Germinal center (tissue), 1 donor: ENCODE measurements at regions not wholly inside any gene's neighbourhood (a gene's known extent, or its start where the extent isn't known, plus 50 kb on each side); places are given as distances from the start of the nearest gene placed in this dataset.
A peak's percentile ranks its signal among the peaks of the same experiment; 100 is the strongest.

Experiments used
- DNase-seq: peaks from one replicate; pipeline ENCODE4 v3.0.0; 2012; ENCODE audit warnings: mixed read lengths, low spot score

DNA sequence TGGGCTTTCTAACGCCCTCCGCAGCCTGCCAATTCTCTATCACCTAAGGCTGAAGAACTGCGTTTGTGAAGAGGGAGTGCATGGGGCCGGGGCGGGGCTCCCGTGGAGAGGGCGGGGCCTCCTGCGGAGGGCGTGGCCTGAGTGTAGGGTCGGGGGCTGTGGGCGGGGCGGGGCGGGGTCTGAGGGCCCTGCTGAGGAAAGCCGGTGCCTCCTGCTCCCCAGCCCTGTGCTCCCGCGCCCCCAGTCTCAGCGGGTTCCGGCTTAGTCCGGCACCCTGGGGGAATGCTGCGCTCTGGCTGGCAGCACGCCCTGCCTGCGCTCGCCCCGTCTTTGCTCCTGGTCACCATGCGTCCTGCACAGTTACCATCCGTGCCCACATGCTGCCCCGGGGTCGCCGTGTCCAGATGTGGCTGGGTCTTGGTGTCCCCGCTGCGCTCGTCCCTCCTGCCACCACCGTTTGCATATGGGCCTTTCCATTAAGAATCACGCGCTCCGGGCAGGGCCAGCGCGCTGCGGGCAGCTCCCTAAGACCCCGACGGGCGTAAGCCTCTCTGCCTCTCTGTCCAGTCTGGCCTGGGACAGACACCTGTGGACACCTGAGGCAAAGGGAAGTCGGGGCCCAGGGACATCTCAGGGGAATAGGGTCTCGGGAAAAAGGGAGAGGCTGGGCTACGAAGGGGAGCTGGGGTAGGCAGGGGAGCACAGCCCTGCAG is 144.0 kb upstream of the RET start:
- peak; percentile 29 for DNase-seq

DNA sequence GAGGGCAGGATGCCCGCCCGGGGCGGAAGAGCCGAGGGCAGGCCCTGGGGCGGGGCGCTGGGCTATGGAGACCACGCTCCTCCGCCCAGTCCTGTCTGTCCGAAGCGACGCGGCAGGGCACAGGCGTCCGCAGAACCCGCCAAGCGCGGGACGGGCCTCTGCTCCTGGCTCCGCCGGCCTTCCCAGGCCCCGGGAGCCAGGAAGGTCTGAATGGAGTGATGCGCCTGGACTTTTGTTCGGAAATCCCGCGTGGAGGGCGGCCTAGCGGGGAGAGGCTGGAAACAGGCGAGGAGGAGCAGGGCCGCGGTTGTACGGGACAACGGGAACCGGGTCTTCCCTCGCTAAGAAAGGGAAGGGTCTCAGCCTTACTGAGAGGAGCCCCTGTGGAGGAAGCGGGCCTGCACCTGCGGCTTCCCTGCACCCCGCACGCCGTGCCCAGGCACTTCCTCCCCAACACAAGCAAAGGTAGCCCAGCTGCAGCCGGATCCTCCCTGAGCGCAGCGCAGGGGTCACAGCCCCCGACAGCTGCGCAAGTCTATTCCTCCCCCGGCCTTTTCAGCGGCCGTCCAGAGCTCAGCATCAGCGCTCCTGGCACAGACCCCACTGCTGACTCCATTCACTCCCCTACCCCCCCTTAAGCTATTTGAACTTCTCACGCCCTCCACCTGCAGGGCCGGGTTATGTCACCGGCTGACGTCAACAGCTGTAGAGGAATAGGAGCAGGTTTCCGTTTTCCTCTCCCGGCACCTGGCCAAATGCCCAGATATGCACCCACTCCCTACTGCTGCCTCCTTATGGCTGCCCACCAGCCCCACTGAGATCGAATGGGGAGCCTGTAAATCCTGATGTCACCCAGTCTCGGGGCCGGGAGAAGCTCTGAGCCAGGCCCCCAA is 143.2 kb upstream of the RET start:
- DNase-seq: no peak

DNA sequence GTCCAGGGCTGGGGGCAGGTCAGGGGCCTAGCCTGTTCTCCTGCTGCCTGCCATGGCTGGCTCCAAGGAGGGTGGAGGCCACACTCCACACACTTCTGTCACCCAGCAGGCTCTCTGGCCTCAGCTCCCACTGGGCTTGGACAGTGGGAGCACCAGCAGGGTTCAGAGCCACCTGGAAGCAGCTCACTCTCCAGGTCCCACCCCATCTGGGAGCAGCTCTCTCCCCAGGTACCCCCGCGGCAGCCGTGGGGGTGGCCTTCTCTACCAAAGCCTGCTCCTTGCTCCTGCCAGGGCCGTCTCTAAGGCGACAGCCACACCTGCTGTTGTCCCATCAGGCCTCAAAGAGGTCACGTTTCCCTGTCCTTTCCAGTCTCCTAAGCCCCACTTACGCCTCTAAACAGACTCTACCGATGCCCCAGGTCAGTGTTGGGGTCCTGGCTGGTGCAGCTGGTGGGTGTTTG is 142.5 kb upstream of the RET start:
- DNase-seq: no peak

DNA sequence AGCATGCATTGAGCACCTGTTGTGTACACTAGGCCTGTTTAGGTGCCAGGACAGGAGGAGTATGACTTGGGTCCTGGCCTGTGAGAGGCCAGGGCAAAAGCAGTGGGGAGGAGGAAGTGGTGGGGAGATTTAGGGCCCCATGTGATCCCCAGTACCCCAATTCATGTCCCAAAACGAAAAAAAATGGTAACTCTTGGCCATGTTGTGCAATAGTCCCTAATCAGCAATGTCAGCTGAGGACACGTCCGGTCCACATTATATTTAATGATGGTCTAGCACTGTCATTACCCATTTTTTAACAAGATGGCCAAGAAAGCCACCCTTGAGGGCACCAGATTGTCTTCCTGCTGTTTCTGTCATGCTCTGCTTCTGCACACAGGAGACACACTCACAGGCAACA is 142.0 kb upstream of the RET start:
- DNase-seq: no peak

DNA sequence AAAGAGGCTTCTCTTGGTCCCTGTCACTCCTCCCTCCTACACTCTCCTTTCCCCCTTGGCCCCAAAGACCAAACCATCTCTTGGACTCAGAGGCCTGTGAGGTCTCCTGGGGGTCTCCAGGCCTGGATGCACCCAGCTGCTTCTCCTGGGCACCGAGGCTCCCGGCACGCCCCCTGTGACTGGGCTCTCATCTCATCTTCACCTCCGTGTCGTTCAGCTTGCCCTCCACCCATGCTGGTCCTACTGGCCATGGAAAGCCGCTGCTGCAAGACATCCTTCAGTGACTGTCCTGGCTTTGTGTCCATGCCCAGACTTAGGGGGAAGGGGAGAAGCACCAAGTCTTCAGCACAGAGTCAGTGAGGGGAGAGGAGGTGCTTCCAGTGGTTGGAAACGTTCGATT is 141.4 kb upstream of the RET start:
- no peak for DNase-seq

DNA sequence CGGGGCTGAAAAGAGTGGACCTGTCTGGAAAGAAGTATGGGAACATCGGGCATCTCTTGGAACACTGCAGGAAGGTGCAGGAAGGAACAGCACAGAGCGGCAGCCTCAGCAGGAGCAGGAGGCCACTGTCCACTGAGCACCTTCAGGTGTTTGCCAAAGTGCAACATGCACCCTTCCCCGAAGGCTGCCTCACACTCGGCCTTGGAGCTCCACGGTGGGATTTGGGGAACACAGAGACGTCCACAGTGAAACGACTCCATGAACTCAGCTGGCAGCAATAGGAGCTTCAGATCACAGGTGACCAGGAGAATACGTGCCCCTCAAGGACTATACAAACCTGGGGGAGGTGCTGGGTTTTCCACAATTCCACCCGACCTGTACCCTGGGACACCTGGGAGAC is 140.3 kb upstream of the RET start:
- no peak for DNase-seq

DNA sequence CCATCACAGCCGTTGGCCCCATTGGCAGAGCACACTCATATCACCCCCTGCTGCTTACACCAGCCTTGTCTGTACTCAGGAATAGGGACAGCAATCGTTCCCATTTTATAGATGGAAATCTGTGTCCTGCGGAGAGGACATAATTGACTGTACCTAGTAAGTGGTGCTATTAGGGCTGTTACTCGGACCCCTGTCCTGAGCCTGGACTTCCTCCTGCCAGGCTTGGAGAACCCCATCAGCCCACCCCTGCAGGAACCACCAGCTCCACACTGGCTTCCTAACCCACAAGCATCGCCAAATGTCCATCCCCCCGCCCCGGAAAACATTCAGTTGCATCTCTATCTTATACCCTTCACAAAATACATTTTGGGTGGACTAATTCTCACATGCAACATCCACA is 139.8 kb upstream of the RET start:
- no peak for DNase-seq

DNA sequence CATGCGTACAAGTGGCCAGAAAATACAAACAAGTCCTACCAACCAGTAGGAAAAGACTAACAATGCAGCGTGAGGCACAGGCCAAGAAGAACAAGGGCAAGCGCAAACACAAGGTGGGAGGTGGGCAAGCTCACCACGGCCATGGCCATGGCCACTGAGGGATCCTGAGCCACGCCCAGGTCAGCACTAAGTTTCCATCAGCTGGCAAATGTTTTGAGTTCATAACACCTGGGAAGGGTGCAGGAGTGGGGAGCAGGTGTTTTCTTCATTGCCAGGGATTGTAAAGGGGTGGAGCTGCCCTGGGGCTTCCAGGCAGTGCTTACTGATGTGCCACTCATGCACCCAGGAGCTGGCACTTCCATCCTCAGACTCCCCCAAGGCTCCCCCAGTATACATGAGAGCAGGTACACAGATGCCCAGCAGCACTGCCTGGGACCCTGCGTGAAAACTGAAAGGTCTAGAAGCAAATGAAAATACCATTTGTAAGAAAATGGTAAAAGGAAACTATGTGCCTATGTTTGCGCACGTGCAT is 139.2 kb upstream of the RET start:
- DNase-seq: no peak

DNA sequence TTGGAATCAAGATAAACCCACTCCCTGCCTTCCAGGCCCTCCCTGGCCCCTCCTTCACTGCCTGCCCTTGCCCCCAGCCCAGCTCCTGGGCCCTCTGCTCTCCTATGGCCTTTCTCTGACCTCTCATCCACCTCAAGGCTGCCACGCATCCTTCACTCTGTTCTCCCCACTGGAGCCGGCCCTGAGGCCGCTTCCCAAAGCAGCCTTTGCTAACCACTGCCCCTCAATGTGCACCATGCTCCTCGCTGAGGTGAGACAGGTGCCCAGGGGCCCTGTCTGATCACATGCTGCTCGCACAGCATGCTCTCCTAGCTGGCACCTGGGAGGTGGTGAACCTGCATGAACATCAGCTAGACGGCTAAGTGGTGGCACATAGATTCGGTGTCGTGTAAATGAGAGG is 138.5 kb upstream of the RET start:
- no peak for DNase-seq

DNA sequence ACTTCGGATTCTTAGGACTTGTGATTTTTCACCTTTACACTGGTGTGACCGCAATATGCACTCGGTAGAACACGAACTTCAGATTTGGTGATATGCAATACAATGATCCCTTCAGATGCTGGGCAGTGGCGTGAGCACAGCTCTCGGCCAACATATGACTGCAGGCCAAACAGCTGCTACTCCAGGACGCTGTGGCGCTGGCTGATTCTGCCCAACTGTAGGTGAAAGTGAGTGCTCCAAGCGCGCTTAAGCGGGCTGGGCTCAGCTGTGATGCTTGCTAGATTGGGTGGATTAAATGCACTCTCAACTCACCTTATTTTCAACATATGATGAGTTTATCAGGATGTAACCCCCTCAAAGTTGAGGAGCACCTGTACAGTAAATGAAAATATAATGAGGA is 137.6 kb upstream of the RET start:
- no peak for DNase-seq

DNA sequence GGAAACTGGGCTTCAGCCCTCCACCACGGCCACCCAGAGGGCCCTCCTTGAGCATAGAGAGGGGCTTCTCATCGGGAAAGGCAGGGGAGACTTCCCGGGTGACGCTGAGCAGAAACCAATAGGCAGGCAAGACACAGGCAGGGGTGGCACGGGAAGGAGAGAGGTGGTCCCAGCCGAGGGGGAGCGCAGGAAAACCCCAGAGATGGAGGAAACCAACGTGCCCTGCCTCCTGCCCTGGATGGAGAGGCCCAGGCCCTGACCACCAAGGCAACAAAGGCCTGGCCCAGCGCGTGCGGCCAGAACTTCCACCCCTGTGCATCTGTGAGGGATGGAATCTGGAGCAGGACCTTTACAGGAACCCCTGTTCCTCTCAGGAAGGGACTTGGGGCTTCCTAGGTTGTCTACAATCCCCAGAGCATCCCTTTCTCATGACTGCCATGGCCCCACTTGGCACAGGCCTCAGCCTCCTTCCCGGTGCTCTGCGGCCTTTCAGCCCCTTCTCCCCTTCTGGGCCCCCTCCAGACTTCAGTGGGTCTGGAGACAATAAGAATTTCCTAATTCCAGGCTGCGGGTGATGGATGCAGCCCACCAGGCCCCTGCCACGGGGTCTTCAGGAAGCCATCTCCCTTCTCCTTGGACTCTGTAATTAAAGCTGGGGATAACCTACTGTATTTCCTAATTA is 137.0 kb upstream of the RET start:
- DNase-seq: no peak

DNA sequence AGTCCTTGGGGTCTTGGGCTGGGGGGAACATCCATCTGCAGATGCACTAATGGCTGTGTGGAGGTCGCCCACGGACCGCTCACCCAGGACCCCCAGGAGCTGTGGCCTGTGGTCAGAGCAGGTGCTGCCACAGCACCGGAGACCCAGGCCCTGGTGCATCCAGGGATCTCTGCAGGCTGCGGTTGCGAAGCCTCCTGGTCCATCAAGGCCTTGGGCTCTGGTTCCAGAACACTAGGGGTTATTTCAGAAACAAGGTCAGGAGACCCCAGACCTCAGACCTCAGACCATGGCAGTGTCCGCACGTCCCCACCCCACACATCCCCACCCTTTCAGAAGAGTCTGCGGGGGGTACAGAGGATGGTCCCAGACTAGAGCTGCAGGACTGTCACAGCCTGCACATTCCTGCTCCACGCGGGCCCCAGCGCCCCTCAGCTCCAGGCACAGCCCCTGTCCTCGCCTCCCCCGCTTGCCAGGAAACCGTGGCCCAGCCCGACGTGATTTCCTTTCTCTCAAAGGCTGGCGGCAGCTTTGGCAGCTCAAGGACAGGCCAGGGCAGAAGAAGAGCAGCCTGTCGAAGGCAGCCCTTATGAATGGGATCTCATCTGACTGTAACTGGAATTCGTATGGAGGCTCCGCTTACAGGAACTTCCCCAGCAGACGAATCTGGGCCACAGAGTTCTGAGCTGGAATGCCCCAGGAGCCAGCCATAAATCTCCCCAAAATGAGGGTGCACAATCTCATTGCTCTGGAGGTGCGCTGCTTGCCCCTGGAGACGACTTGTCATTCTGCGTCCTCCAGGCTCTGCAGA is 136.2 kb upstream of the RET start:
- no peak for DNase-seq

DNA sequence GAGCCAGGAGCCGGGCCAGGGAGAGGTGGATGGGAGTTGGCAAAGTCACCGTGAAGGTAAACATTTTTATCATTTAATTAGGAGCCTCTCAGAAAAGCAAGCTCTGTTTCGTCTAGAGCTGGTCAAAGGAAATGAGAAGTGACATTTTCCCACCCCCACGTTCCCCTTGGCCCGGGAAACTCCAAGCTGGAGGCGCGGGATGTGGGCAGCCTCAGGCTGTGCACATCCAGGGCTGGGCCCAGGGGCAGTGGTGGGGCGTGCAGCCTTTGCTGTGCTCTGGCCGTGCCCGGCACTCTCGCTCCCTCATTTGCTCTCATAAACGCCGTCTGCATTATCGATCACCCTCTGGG is 135.6 kb upstream of the RET start:
- no peak for DNase-seq

DNA sequence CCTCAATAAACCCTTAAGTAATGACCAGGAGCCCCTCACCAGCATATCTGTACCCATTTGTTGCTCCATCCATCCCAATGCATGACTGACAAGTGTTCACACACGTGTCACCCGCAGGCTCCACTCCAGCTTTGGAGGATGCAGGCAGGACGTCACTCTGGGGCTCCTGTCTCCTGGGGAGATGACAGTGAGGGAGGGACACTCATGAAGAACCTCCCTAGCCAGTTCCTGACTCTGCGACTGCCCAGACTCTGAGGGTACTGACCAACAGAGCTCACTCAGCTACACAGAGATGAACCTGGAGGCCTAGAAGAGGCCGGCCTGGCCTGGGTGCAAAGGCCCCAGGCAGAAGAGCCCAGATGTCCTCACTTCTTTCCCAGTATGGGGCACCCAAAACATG is 135.1 kb upstream of the RET start:
- no peak for DNase-seq

DNA sequence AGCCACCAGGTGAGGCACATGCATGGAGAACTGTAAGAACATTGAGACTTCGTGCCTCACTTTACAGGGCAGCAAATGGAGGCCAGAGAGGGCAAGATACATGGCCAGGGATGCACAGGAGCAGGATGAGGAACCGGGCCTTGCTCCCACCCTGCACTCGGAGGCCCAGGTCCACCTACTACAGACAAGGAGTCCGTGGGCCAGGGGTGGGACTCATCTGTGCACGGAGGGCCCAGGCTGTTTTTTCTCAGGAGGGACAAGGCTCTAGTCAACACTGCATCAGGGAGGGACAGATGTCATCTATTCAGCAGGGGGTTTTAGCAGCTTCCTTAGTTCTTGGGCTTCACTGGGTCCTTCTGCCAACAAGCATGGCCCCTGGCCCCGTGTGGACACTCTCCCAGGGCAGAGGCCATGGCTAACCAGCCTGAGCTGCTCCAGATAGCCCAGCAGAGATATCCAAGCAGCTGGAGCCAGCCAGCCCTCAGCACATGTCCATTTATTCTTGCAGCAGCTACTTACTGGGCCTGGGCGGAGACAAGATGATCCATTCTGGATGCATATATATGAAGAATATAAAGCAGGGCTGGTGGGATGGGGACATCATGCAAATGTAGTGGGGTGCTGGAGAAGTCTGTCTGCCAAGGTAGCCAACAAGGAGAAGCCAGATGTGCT is 134.5 kb upstream of the RET start:
- DNase-seq: no peak

DNA sequence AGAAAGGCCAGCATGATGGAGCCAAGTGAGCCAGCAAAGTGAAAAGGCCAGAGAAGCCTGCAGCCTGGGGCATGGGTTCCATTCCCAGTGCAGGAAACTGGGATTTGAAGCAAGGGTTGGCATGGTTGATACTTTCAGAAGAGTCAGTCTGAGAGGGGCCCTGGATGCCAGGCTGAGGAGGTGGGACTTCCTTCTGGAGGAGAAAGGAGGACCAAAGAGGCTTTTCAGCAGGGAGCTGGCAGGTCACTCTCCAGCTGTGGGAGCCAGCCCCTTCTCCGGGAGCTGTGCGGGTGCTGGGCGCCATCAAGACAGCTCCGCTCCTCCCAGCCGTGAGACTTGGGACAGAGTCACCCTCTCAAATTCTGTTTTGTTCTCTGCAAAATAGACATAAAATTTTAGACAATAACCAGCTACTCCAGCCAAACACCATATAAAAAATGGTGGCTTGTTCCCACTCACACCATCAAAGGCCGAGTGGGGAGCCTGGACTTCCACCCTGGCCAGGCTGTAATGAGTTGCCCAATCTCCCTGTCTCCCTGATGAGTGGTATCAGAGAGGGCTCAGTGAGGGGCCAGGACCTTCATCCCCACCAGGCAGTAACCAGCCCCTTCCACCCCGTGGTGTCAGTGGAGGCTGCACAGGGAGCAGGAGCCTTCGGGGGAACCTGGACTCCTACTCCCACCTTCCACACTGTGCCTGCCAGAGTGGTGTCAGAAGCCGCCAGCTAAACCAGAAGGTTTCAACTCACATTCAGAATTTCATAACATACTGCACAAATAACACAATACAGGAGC is 133.6 kb upstream of the RET start:
- no peak for DNase-seq

DNA sequence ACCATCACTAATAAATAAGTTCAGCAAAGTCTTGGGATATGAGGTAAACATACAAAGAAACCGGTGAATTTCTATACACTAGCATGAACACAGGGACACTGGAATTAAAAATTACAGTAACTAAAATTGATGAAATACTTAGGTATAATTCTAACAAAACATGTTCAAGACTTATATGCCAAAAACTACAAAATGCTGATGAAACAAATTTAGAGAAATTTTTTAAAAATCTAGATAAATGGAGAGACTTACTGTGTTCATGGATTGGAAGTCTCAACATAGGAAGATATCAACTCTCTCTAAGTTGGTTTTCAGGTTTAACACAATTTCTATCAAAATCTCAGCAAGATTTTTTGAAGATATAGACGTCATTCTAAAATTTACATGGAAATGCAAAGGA is 128.8 kb upstream of the RET start:
- DNase-seq: no peak

DNA sequence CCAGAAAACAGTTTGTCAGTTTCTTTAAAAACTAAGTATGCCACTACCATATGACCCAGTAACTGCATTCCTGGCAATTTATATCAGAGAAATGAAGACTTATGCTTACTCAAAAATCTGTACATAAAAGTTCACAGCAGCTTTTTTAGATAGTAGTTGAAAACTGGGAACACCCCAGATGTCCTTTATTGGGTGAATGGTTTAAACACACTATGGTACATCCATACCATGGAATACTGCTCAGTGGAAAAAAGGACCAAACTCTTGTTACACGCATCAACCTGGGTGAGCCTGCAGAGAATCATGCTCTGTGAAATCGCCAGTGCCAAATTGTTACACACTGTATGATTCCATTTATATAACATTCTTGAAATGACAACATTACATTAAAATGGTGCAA is 127.6 kb upstream of the RET start:
- no peak for DNase-seq

DNA sequence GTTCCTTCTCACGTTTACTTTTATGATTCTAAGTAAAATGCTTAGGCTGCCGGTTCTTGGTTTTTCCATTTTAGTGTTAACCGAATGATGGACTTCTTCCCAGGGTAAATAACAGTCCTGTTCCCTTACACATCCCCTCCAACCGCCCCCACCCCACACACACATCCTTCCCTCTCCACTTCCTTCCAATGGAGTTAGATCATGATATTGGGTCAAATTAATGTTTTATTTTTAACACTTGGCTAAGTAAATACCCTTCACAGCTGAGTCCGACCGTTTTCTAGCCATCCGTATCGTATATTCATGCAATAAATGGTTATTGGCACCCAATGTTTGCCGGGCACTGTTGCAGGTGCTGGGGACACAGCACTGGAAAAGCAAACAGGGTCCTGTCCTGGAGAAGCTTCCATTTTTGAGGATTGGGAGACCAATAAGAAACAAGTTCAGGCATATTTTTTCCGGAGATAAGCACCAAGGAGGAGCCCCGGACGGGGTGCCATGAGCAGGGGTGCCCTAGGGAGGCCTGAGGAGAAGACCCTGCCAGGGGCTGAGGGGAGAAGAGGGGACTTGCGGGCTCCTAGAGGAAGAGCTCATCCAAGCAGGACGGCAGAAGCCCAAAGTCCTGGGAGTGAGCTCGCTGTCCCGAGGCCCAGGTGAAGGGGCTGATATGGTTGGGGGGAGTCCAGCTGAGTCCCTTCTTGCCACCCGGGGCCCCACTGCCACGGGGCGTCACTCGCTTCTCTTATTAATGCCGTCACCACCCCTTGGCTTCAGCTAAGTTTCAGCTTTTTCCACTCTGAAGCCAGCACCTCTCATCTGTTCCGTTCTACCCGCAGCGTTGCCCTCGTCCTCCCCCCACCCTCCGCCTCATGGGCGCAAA is 126.0 kb upstream of the RET start:
- DNase-seq: no peak
